M059J (cell line): ENCODE measurements at regions not wholly inside any gene's neighbourhood (a gene's known extent, or its start where the extent isn't known, plus 50 kb on each side); places are given as distances from the start of the nearest gene placed in this dataset.
"Not testable (repeated sequence)": the region's sequence is repeated elsewhere in the genome, so short reads cannot be mapped to it uniquely, and the experiment has no call there.

ENCODE experiments used
- DNase-seq: peaks from one replicate; pipeline ENCODE4 v3.0.0-alpha.2; 2012; ENCODE audit warnings: low read depth

- no peak for DNase-seq
Observed at GRCh38 chr1:233722212-233722979, 108.5 kb downstream of the KCNK1 start.

DNA sequence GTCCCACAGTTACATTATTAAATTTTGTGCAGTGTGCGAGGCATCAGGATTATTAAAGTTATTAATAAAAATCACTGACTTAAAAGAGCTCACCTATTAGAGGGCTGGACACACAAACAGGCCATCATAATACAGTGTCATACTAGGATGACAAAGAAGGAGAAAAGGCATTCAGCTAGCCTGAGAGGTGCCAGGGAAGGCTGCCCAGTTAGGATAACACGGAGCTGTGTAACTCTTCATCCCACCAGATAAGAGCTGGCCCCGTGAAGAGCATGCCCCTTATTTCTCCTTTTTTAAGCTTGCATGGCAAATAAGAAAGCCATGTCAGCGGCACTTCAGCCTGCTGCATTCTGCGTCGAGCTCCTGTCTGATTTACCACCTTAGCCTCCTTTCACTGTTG, 109.5 kb downstream of the KCNK1 start:
- no peak for DNase-seq

GRCh38 chr1:233724131-233724631, 110.3 kb downstream of the KCNK1 start:
- DNase-seq = not testable (repeated sequence)

- DNase-seq = no peak
Observed at GRCh38 chr1:233725423-233725822, 111.5 kb downstream of the KCNK1 start.

- no peak for DNase-seq
Observed at GRCh38 chr1:233728721-233729120, 114.8 kb downstream of the KCNK1 start.

- DNase-seq = no peak
Observed at GRCh38 chr1:233730380-233730779, 116.5 kb downstream of the KCNK1 start.

- peak; percentile 18 for DNase-seq
Observed at GRCh38 chr1:233730809-233731208, 116.9 kb downstream of the KCNK1 start.

DNA sequence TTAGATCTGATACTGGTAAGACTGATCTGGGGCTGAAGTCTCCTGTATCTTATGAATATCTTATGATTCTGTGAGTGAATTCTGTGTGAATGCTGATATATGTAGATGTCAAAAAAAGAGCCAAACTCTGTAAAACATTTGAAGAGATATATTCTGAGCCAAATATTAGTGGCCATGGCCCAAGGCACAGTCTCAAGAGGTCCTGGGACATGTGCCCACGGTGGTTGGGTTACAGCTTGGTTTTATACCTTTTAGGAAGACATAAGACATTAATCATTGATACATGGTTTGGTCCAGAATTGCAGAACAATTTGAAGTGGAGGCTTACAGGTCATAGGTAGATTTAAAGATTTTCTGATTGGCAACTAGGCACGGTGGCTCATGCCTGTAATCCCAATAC, 118.3 kb downstream of the KCNK1 start:
- DNase-seq = peak; percentile 14

- no peak for DNase-seq
Observed at GRCh38 chr1:233734456-233734855, 120.5 kb downstream of the KCNK1 start.

DNA sequence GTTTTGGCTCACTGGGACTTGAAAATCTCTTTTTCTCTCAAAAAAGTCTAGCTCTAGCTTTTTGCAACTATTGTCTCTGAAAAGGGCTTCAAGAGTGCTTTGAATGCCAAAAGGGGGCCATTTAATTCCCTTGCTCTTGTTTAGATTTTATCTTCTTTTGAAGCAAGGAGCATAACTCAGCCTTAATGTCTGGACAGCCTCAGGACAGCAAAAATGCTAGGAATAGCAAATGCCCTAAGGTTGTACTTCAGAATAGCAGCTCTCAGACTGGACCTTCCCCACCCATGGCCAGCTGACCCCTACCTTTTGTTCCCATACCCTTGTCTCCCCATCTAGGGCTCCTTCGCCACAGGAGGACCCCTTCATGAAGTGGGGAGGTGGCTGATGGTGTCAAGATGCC, 121.4 kb downstream of the KCNK1 start:
- peak; percentile 46 for DNase-seq

GRCh38 chr1:233735847-233736246, 121.9 kb downstream of the KCNK1 start:
- DNase-seq = peak; percentile 27

DNA sequence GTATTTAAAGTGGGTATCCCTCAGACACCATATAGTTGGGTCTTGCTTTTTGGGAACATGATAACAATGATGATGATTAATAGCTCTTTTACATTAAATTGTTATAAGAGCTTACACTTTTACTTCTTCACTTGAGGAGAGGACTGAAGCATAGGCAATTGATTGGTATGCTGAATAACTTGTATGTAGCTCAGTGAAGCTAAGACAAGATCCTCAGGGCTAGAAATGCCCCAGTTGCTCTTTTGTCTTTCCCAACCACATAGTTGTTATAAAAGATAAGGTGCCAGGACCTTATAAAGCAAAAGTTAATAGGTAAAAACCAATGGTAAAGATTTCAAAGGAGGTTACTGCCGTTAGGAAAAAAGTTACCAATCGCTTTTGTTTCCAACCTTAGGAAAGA, 123.4 kb downstream of the KCNK1 start:
- DNase-seq = no peak

- no peak for DNase-seq
Observed at GRCh38 chr1:233738396-233738795, 124.5 kb downstream of the KCNK1 start.

DNA sequence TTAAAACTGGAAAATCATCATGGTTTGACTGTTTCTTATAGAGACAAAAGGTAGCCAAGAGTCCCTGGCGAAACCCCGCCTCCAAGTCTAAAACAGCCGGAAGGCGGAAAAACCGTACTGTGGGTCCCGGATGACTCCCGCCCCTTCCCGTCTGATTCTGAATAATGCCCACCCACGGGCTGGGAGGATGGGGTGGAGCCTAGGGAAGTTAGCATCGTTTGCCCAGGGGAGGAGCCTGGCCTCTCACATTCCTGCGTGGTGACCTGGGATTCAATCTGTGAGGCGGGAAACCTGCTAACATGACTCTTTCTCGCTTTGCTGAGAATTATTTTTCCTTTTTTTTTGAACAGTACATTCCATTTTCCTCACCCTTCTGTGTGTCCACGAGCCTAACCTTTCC, 124.9 kb downstream of the KCNK1 start:
- DNase-seq = no peak

DNA sequence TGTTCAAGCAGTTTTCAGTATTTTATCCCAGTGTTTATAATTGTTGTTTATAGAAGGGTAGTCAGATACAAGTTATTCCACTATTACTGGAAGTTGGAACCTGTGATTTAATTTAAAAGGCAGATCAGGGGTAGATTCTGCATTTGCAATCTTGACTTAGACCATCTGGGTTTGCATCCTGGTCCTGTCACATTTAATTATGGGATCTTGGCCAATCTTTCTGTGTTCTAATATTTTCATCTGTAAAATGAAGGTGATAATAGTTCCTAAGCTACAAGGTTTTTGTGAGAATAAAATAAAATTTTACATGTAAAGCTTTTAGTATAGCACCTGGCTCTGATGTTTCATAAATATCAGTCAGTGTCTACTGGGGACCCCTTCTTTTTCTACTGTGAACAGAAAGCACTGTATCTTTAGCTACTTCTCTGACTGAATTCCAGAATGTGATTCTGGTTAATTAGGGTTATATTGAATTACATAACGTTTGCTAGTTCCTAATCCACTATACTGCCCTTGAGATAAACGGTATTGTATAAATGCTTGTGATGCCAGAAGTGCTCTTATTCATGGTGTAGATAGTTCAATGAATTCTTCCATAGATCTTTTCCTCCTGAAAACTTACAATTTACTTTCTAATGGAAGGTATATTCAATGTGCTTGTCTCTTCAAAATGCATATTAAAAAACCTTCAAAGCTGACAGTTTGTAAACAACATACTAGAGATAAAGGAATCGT, 131.0 kb downstream of the KCNK1 start:
- DNase-seq = no peak

GRCh38 chr1:233750139-233750538, 136.2 kb downstream of the KCNK1 start:
- DNase-seq = no peak

GRCh38 chr1:233759665-233760064, 144.8 kb upstream of the SLC35F3 start:
- DNase-seq = peak; percentile 47

DNA sequence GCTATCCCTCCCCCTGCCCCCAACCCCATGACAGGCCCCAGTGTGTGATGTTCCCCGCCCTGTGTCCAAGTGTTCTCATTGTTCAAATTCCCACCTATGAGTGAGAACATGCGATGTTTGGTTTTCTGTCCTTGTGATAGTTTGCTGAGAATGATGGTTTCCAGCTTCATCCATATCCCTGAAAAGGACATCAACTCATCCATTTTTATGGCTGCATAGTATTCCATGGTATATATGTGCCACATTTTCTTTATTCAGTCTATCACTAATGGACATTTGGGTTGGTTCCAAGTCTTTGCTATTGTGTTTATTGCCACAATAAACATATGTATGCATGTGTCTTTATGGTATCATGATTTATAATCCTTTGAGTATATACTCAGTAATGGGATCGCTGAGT, 140.2 kb upstream of the SLC35F3 start:
- DNase-seq = not testable (repeated sequence)

GRCh38 chr1:233777566-233777965, 126.9 kb upstream of the SLC35F3 start:
- DNase-seq = no peak

- DNase-seq = no peak
Observed at GRCh38 chr1:233780049-233780448, 124.4 kb upstream of the SLC35F3 start.

DNA sequence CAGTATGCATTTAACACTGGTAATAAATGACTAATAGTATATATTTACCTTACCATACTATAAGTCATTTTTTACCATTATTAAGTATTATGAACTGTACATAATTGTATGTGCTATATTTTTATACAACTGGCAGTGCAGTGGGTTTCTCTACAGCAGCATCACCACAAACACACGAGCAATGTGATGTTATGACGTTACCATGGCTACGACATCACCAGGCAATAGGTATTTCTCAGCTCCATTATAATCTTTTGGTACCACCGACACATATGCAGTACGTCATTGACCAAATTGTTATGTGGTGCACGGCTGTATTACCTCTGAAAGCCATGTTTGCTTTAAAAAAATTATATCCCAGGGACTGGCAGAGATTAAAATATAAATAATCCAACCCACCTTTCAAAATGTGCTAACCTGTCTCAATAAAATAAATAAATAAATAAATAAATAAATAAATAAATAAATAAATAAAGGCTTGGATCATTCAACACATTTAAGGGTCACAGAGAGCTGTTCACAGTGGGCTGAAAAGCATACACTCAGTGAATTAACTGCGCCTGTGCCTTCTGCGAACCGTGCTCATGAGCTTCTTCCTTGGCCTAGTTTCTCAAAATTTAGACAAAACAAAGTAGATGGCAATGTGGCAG, 121.4 kb upstream of the SLC35F3 start:
- DNase-seq = no peak

DNA sequence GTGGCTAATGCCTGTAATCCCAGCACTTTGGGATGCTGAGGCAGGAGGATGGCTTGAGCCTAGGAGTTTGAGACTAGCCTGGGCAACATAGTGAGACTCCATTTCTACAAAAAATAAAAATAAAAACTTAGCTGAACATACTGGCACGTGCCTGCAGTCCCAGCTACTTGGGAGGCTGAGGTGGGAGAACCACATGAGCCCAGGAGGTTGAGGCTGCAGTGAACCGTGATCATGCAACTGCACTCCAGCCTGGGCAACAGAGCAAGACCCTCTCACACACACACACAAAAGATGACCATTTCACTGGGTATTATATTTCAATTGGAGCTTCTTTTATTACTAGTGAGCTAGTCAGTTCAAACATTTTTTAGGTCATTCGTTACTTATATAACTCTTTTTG, 116.9 kb upstream of the SLC35F3 start:
- no peak for DNase-seq

- DNase-seq = no peak
Observed at GRCh38 chr1:233788687-233789086, 115.8 kb upstream of the SLC35F3 start.
